ENCODE measurements at regions not wholly inside any gene's neighbourhood (a gene's known extent, or its start where the extent isn't known, plus 50 kb on each side); places are given as distances from the start of the nearest gene placed in this dataset.
"Not testable (repeated sequence)": the region's sequence is repeated elsewhere in the genome, so short reads cannot be mapped to it uniquely, and the experiment has no call there.

- no peak for DNase-seq
Observed at GRCh38 chr7:13107291-13107690, 419.9 kb downstream of the ARL4A start.

DNA sequence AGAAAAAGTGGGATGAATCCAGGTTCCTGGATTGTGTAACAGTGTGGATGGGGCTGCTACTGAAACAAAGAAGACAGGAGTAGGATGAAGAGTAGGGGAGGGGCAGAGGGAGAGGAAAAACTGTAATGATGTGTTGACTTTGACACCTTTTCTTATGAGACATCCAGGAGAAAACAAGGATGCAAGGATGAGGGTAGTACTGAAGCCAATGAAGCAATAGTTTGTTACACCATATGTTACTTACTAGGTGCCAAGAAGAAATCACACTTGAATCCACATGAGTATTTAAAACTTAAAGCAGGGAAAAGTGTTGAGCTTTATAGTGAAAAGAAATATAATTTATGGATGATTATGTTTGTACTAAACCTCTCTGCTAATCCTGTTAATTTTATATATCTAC lies 420.6 kb downstream of the ARL4A start:
- DNase-seq: no peak

- DNase-seq: no peak
Observed at GRCh38 chr7:13109201-13109600, 421.8 kb downstream of the ARL4A start.

GRCh38 chr7:13110107-13110506 lies 422.7 kb downstream of the ARL4A start:
- no peak for DNase-seq

- no peak for DNase-seq
Observed at GRCh38 chr7:13111230-13111629, 423.8 kb downstream of the ARL4A start.

DNA sequence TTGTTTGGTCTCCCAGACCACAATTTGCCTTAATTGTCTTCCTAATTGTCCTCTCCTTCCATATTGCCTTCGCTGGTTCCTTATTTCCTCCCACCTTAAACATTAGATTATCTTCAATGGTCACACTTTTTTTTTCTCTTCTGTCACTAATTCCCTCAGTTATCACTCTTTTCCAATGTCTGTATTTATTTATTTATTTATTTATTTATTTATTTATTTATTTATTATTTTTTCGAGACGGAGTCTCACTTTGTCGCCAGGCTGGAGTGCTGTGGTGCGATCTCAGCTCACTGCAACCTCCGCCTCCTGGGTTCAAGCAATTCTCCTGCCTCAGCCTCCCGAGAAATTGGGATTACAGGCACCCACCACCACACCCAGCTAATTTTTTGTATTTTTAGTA lies 426.8 kb downstream of the ARL4A start:
- DNase-seq: not testable (repeated sequence)

DNA sequence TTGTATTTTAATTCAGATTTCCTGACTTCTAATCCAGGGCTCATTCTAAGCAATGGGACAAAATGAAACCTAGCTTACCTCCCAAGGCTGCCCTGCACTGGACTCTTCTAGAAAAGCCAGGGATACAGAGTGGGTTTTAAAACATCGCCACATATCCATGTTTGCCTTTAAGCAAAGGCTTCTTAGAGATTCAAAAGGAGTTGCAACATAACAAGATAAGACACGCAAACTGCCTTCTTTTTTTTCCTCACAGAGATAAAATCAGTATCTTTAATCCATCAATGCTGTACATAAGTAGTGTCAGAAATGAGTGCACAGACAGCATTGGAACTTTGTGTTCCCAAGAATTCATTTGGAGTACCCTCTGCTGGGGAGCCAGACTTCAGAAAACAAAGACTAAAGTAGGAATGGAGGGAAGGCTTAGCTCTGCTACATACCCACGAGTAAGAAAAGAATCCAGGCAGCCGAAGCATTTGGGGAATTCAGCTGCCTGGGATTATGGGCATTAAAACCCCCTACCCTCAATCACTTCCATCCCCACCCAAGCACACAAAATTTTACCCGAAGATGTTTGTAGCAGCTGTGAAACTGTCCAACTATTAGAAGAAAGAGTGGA lies 427.8 kb downstream of the ARL4A start:
- no peak for DNase-seq

GRCh38 chr7:13115855-13116254 lies 428.4 kb downstream of the ARL4A start:
- DNase-seq: no peak

- DNase-seq: no peak
Observed at GRCh38 chr7:13117103-13117502, 429.7 kb downstream of the ARL4A start.

GRCh38 chr7:13117592-13117991 lies 430.2 kb downstream of the ARL4A start:
- no peak for DNase-seq

DNA sequence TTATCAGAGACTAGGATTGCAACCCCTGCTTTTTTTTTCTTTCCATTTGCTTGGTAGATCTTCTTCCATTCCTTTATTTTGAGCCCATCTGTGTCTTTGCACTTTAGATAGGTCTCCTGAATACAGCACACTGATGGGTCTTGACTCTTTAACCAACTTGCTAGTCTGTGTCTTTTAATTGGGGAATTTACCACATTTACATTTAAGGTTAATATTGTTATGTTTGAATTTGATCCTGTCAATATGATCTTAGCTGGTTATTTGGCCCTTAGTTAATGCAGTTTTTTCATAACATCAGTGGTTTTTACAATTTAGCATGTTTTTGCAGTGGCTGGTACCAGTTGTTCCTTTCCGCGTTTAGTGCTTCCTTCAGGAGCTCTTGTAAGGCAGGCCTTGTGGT lies 437.2 kb downstream of the ARL4A start:
- not testable (repeated sequence) for DNase-seq

DNA sequence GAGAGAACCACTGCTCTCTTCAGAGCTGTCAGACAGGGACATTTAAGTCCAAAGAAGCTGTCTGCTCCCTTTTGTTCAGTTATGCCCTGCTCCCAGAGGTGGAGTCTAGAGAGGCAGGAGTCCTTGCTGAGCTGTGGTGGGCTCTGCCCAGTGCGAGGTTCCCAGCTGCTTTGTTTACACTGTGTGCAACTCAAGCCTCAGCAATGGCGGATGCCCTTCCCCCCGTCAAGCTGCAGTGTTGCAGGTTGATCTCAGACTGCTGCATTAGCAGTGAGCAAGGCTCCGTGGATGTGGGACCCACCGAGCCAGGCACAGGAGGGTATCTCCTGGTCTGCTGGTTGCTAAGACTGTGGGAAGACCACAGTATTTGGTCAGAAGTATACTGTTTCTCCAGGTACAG lies 438.9 kb downstream of the ARL4A start:
- DNase-seq: no peak

- DNase-seq: no peak
Observed at GRCh38 chr7:13130321-13130720, 442.9 kb downstream of the ARL4A start.

- DNase-seq: not testable (repeated sequence)
Observed at GRCh38 chr7:13130906-13131305, 443.5 kb downstream of the ARL4A start.

DNA sequence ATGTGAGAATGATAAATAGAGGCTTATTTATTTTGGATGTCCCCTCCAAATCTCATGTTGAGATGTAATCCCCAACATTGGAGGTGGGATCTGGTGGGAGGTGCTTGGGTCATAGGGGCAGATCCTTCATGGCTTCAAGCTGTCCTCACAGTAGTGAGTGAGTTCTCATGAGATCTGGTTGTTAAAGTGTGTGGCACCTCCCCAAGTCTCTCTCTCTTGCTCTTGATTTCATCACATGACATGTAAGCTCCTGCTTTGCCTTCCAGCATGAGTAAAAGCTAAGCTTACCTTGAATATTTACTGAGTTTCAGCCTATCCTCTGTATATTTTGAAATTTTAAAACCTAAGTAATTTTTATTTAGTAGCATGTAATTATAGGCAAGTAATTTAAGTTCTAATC lies 444.9 kb downstream of the ARL4A start:
- DNase-seq: no peak

GRCh38 chr7:13136345-13136744 lies 448.9 kb downstream of the ARL4A start:
- not testable (repeated sequence) for DNase-seq

DNA sequence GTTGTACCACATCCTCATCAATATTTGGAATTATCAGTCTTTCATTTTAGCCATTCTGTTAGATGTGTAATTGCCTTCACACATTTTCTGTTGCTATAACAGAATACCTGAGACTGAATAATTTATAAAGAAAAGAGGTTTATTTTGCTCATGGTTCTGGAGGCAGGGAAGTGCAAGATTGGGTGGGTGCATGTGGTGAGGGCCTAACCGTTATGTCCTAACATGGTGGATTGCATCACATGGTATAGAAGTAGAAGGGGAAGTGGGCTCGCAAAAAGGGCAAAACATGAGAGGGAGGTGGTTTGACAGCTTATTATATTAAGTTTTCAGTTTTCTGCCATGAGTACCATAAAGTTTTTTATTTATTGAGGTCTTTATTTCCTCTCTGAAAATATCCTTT lies 452.0 kb downstream of the ARL4A start:
- DNase-seq: no peak

DNA sequence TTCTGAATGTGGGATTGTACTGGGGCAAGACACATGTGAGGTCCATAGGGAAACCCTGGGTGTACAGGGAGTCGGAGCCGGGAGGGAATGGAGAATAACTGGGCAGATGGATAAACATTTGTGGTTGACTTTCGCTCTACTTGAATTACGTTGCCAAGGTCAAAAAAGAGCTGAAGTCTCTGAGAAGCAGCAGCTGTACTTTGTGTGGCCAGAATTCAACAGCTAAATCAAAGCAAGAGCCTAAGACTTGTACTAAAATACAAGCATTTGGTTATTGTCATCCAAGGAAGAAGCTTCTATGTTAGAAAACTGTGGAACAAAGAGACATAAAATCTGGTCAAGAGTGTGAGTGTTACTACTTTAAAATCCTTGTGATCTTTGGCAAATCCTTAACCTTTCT lies 457.2 kb downstream of the ARL4A start:
- no peak for DNase-seq

DNA sequence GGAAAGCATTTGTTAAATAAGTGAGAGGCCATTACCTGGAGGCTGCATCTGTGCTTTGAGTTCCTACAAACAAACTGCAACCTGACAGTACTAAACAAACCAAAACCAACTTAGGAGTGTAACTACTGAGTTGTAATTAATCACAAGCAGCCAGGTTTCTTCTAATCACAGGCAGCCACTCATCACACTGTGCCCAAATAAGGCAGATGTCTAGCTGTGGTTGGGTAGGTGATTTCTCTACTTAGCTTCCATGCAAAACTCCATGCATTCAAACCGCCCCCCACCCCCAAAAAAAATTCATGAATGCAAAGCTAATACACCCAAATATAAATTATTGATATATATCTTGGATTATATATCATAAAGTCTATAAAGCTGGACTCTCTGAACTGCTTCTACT lies 461.1 kb downstream of the ARL4A start:
- no peak for DNase-seq

DNA sequence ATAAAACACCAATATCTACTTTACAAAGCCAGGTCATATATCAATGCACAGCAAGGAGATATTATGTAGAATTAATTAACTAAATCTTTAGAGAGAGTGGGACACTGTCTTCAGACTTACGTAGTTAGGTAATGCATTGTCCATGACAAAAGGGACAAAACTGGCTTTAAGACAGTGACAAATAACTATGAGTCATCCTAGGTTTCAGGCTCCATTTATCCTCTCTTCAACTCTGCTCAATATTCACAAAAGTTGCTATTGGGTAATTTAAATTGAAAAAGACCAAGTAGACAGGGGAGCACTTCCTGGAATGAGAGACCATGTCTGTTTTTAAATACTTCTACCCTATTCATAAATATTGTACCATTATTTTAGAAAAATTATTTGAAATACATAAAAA lies 464.5 kb downstream of the ARL4A start:
- no peak for DNase-seq

DNA sequence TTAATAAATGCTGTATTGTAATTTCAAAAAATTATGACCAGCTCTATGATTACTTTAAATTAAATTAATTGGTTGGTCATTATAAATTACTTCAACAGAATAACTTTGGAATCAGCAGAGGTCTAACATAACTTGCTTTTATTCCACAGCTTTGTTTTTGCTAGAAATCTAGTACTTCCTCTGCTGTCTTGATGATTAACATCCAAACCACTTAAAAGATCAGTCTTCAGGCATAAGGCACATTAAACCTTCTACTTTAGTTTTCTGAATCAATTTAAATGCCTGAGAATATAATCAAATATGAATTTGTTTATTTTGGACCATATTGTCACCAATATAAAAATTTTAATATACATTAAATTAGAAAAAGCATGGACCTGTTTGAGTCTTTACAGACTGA lies 465.3 kb downstream of the ARL4A start:
- no peak for DNase-seq

GRCh38 chr7:13153266-13153665 lies 465.8 kb downstream of the ARL4A start:
- no peak for DNase-seq

GRCh38 chr7:13153742-13154141 lies 466.3 kb downstream of the ARL4A start:
- no peak for DNase-seq

DNA sequence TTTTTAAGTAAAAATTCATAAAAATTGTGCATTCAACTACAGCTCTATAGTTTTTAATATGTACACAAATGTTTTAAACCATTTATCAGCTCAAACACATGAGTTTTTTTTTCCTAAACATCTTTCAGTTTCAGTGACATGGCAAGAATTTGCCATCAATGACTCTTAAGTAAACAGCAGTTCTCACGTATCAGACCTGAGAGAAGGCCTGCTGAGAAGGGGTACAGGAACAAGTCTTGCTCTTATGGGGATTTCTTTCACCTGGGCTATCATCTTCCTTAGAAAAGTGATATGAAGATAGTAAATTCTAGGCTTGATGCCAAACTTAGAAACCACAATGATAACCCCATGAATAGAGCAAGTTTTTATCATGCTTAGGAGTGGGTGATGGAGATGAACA lies 467.8 kb downstream of the ARL4A start:
- no peak for DNase-seq

- DNase-seq: no peak
Observed at GRCh38 chr7:13159003-13159402, 471.6 kb downstream of the ARL4A start.
